SU-DHL-6 (cell line): ENCODE measurements at regions not wholly inside any gene's neighbourhood (a gene's known extent, or its start where the extent isn't known, plus 50 kb on each side); places are given as distances from the start of the nearest gene placed in this dataset.

Experiments used
- H2AFZ ChIP-seq: fragments of 200-600 bp; sonication (generic); 2 replicates; pipeline ENCODE4 v1.6.1; 2014; ENCODE audit warnings: low read depth, mild to moderate bottlenecking, moderate library complexity, mixed read lengths, antibody characterized with exemption, low read length; ENCODE audit not compliant: severe bottlenecking
- H3F3A ChIP-seq: fragments of 200-600 bp; shearing (Covaris generic); 2 replicates; pipeline ENCODE4 v1.6.0; 2016; ENCODE audit warnings: antibody characterized with exemption, mild to moderate bottlenecking; ENCODE audit not compliant: insufficient read depth
- H3K27ac ChIP-seq: fragments of 200-600 bp; sonication (generic); 2 replicates; pipeline ENCODE4 v1.5.1; 2016; ENCODE audit warnings: low read depth, mild to moderate bottlenecking, low read length, moderate library complexity, mixed read lengths
- H3K27me3 ChIP-seq: fragments of 200-600 bp; sonication (generic), shearing (Covaris generic); 2 replicates; pipeline ENCODE4 v1.6.0; 2014; ENCODE audit warnings: mild to moderate bottlenecking, low read length
- H3K36me3 ChIP-seq: fragments of 200-600 bp; sonication (generic); 2 replicates; pipeline ENCODE4 v1.6.1; 2014; ENCODE audit warnings: mild to moderate bottlenecking, low read length, mixed read lengths
- H3K4me2 ChIP-seq: fragments of 300-600, 200-600 bp; shearing (Covaris generic), sonication (generic); 2 replicates; pipeline ENCODE4 v1.6.0; 2014; ENCODE audit warnings: low read length, low read depth, mild to moderate bottlenecking; ENCODE audit not compliant: poor library complexity, severe bottlenecking
- H3K4me3 ChIP-seq: fragments of 200-600 bp; sonication (generic); 2 replicates; pipeline ENCODE4 v1.5.1; 2014; ENCODE audit warnings: antibody characterized with exemption, low read length, mild to moderate bottlenecking, mixed read lengths; ENCODE audit not compliant: insufficient read depth, poor library complexity, severe bottlenecking
- H3K79me2 ChIP-seq: fragments of 200-600 bp; sonication (generic); 2 replicates; pipeline ENCODE4 v1.6.1; 2014; ENCODE audit warnings: mild to moderate bottlenecking, low read length, moderate library complexity; ENCODE audit not compliant: insufficient read depth
- H3K9ac ChIP-seq: fragments of 200-600 bp; sonication (generic); 2 replicates; pipeline ENCODE4 v1.7.0; 2014; ENCODE audit warnings: mild to moderate bottlenecking, low read length
- H3K9me2 ChIP-seq: fragments of 200-600 bp; sonication (generic); replicated peaks from 2 replicates; pipeline ENCODE4 v1.6.1; 2014; ENCODE audit warnings: low read length; ENCODE audit not compliant: insufficient read depth
- H3K9me3 ChIP-seq: fragments of 200-600 bp; sonication (generic); 2 replicates; pipeline ENCODE4 v1.6.1; 2014; ENCODE audit warnings: low read length, mixed read lengths; ENCODE audit not compliant: insufficient read depth
- H4K20me1 ChIP-seq: fragments of 200-600 bp; sonication (generic); 2 replicates; pipeline ENCODE4 v1.6.1; 2014; ENCODE audit warnings: low read depth, mild to moderate bottlenecking, antibody characterized with exemption, low read length, moderate library complexity, mixed read lengths
- CTCF ChIP-seq: fragments of 200-600 bp; sonication (generic); IDR thresholded peaks from one replicate; pipeline ENCODE4 v1.5.1; 2017; ENCODE audit warnings: antibody characterized with exemption, mild to moderate bottlenecking, low read length, moderate library complexity; ENCODE audit not compliant: insufficient read depth, poor library complexity, severe bottlenecking
- EZH2phosphoT487 ChIP-seq: fragments of 200-600 bp; sonication (generic), shearing (Covaris generic); conservative IDR thresholded peaks from 2 replicates; pipeline ENCODE4 v1.6.1; 2018; ENCODE audit warnings: mild to moderate bottlenecking, antibody characterized with exemption, low read length, moderate library complexity, mixed read lengths

- Histone ChIP-seq H2AFZ (no peak overlapping the region), H3K9me2 (no peaks in the 10 kb centered on the region), H3K9ac (no peak overlapping the region), H3F3A (no peaks in the 10 kb centered on the region), H3K27me3 (no peaks in the 10 kb centered on the region), H4K20me1 (no peaks in the 10 kb centered on the region), H3K27ac (no peak overlapping the region), H3K9me3 (no peaks in the 10 kb centered on the region), H3K79me2 (no peaks in the 10 kb centered on the region), H3K36me3 (no peaks in the 10 kb centered on the region), H3K4me2 (no peak overlapping the region), H3K4me3 (no peak overlapping the region)
- TF ChIP-seq CTCF = no peak
- TF ChIP-seq EZH2phosphoT487 = no peak
These were observed 616.6 kb upstream of the USP24 start for GRCh38 chr1:55831759-55832158.

GRCh38 chr1:55828044-55828443 is 612.9 kb upstream of the USP24 start:
- Histone ChIP-seq H3K4me2 (no peak overlapping the region), H3K27me3 (no peaks in the 10 kb centered on the region), H2AFZ (no peak overlapping the region), H3K9ac (no peak overlapping the region), H3K9me3 (no peaks in the 10 kb centered on the region), H3K36me3 (no peaks in the 10 kb centered on the region), H3K27ac (no peak overlapping the region), H3K9me2 (no peaks in the 10 kb centered on the region), H3F3A (no peaks in the 10 kb centered on the region), H3K4me3 (no peak overlapping the region), H4K20me1 (no peaks in the 10 kb centered on the region), H3K79me2 (no peaks in the 10 kb centered on the region)
- no peak for TF ChIP-seq EZH2phosphoT487
- no peak for TF ChIP-seq CTCF

GRCh38 chr1:55827350-55827749 is 612.2 kb upstream of the USP24 start:
- H3K27me3 ChIP-seq = no peaks in the 10 kb centered on the region
- no peaks in the 10 kb centered on the region for H4K20me1 ChIP-seq
- no peaks in the 10 kb centered on the region for H3K9me3 ChIP-seq
- no peaks in the 10 kb centered on the region for H3K9me2 ChIP-seq
- H3K9ac ChIP-seq = no peak overlapping the region
- H3K4me2 ChIP-seq = no peak overlapping the region
- H3K27ac ChIP-seq = no peak overlapping the region
- no peak overlapping the region for H2AFZ ChIP-seq
- no peaks in the 10 kb centered on the region for H3F3A ChIP-seq
- no peak overlapping the region for H3K4me3 ChIP-seq
- no peak for TF ChIP-seq CTCF
- no peak for TF ChIP-seq EZH2phosphoT487
- no peaks in the 10 kb centered on the region for H3K36me3 ChIP-seq
- H3K79me2 ChIP-seq = no peaks in the 10 kb centered on the region
